Mesothelial cell of epicardium (in vitro differentiated cells): ENCODE measurements at regions not wholly inside any gene's neighbourhood (a gene's known extent, or its start where the extent isn't known, plus 50 kb on each side); places are given as distances from the start of the nearest gene placed in this dataset.

ENCODE experiments used
- DNase-seq, 2 experiments: peaks; one replicate each; pipeline ENCODE4 v3.0.0; 2021; ENCODE audit warnings: low spot score in 2 of 2; ENCODE audit not compliant: unreplicated experiment in 2 of 2
- H3K27ac Mint-ChIP-seq: 2 replicates; pipeline ENCODE4 v1.8.0; 2021; ENCODE audit warnings: mixed read lengths
- H3K27me3 Mint-ChIP-seq: 2 replicates; pipeline ENCODE4 v1.8.0; 2021; ENCODE audit warnings: low read depth, mixed read lengths
- H3K36me3 Mint-ChIP-seq: 2 replicates; pipeline ENCODE4 v1.8.0; 2021; ENCODE audit warnings: mixed read lengths
- H3K4me1 Mint-ChIP-seq: 2 replicates; pipeline ENCODE4 v1.8.0; 2021; ENCODE audit warnings: mixed read lengths
- H3K4me3 Mint-ChIP-seq: 2 replicates; pipeline ENCODE4 v1.8.0; 2021; ENCODE audit warnings: mild to moderate bottlenecking, moderate library complexity, mixed read lengths
- H3K9me3 Mint-ChIP-seq: 2 replicates; pipeline ENCODE4 v1.8.0; 2021; ENCODE audit warnings: mixed read lengths
- CTCF ChIP-seq: fragments of 200-600 bp; sonication (generic); IDR thresholded peaks from one replicate; pipeline ENCODE4 v1.5.0; 2021; ENCODE audit warnings: antibody characterized with exemption; ENCODE audit not compliant: unreplicated experiment

GRCh38 chr16:52799149-52799548 lies 252.2 kb upstream of the TOX3 start:
- H3K27me3 Mint-ChIP-seq: peaks cover 8% of the 10 kb centered on the region
- TF ChIP-seq CTCF: no peak
- H3K36me3 Mint-ChIP-seq: no peaks in the 10 kb centered on the region
- no peak for DNase-seq
- no peak overlapping the region for H3K4me3 Mint-ChIP-seq
- H3K4me1 Mint-ChIP-seq: no peaks in the 10 kb centered on the region
- no peak overlapping the region for H3K27ac Mint-ChIP-seq
- H3K9me3 Mint-ChIP-seq: peaks cover 6% of the 10 kb centered on the region

GRCh38 chr16:52787709-52788108 lies 240.8 kb upstream of the TOX3 start:
- Mint-ChIP-seq H3K4me3 (no peak overlapping the region), H3K27me3 (peaks cover 9% of the 10 kb centered on the region), H3K36me3 (no peaks in the 10 kb centered on the region), H3K27ac (no peak overlapping the region), H3K4me1 (no peaks in the 10 kb centered on the region), H3K9me3 (no peaks in the 10 kb centered on the region)
- no peak for DNase-seq
- TF ChIP-seq CTCF: no peak

- peaks cover 10% of the 10 kb centered on the region for H3K27me3 Mint-ChIP-seq
- no peaks in the 10 kb centered on the region for H3K9me3 Mint-ChIP-seq
- H3K36me3 Mint-ChIP-seq: no peaks in the 10 kb centered on the region
- H3K4me3 Mint-ChIP-seq: no peak overlapping the region
- DNase-seq: no peak
- no peak overlapping the region for H3K27ac Mint-ChIP-seq
- no peak for TF ChIP-seq CTCF
- no peaks in the 10 kb centered on the region for H3K4me1 Mint-ChIP-seq
Observed at GRCh38 chr16:52786091-52786490, 239.1 kb upstream of the TOX3 start.

- no peaks in the 10 kb centered on the region for H3K4me1 Mint-ChIP-seq
- peaks cover 10% of the 10 kb centered on the region for H3K27me3 Mint-ChIP-seq
- no peak overlapping the region for H3K27ac Mint-ChIP-seq
- no peak for DNase-seq
- no peak overlapping the region for H3K4me3 Mint-ChIP-seq
- no peaks in the 10 kb centered on the region for H3K9me3 Mint-ChIP-seq
- no peak for TF ChIP-seq CTCF
- H3K36me3 Mint-ChIP-seq: no peaks in the 10 kb centered on the region
Observed at GRCh38 chr16:52785653-52786052, 238.7 kb upstream of the TOX3 start.

GRCh38 chr16:52783616-52784015 lies 236.7 kb upstream of the TOX3 start:
- TF ChIP-seq CTCF: no peak
- Mint-ChIP-seq H3K4me1 (no peaks in the 10 kb centered on the region), H3K27me3 (peaks cover 10% of the 10 kb centered on the region), H3K27ac (no peak overlapping the region), H3K9me3 (no peaks in the 10 kb centered on the region), H3K36me3 (no peaks in the 10 kb centered on the region), H3K4me3 (no peak overlapping the region)
- no peak for DNase-seq

GRCh38 chr16:52781005-52781630 lies 234.2 kb upstream of the TOX3 start:
- H3K27me3 Mint-ChIP-seq: peaks cover 10% of the 10 kb centered on the region
- no peaks in the 10 kb centered on the region for H3K4me1 Mint-ChIP-seq
- no peak for TF ChIP-seq CTCF
- no peak overlapping the region for H3K27ac Mint-ChIP-seq
- DNase-seq: no peak
- H3K9me3 Mint-ChIP-seq: no peaks in the 10 kb centered on the region
- no peaks in the 10 kb centered on the region for H3K36me3 Mint-ChIP-seq
- H3K4me3 Mint-ChIP-seq: no peak overlapping the region
